HG02610 (cell line): ENCODE measurements at regions not wholly inside any gene's neighbourhood (a gene's known extent, or its start where the extent isn't known, plus 50 kb on each side); places are given as distances from the start of the nearest gene placed in this dataset.
"Not testable (repeated sequence)": the region's sequence is repeated elsewhere in the genome, so short reads cannot be mapped to it uniquely, and the experiment has no call there.

Experiments used
- ATAC-seq: cut with Tn5 transposase; IDR thresholded peaks from one replicate; pipeline ENCODE4 v1.9.1; 2021; ENCODE audit warnings: mild to moderate bottlenecking, moderate library complexity; ENCODE audit not compliant: unreplicated experiment

- ATAC-seq: no peak
These were observed 1307.5 kb upstream of the TENM4 start for GRCh38 chr11:80748207-80748925.

- ATAC-seq: no peak
These were observed 1305.5 kb upstream of the TENM4 start for GRCh38 chr11:80746300-80746699.

GRCh38 chr11:80745416-80745815, 1304.6 kb upstream of the TENM4 start:
- ATAC-seq: no peak

- no peak for ATAC-seq
These were observed 1293.0 kb upstream of the TENM4 start for GRCh38 chr11:80733790-80734189.

- ATAC-seq: no peak
These were observed 1292.5 kb upstream of the TENM4 start for GRCh38 chr11:80733361-80733760.

GRCh38 chr11:80727315-80727714, 1286.5 kb upstream of the TENM4 start:
- peak; percentile 87 for ATAC-seq

- ATAC-seq: no peak
These were observed 1285.4 kb upstream of the TENM4 start for GRCh38 chr11:80726236-80726635.

GRCh38 chr11:80724366-80724765, 1283.5 kb upstream of the TENM4 start:
- ATAC-seq: no peak

- ATAC-seq: no peak
These were observed 1281.8 kb upstream of the TENM4 start for GRCh38 chr11:80722629-80723028.

- ATAC-seq: no peak
These were observed 1279.5 kb upstream of the TENM4 start for GRCh38 chr11:80720295-80720694.

GRCh38 chr11:80719292-80719646, 1278.4 kb upstream of the TENM4 start:
- no peak for ATAC-seq

GRCh38 chr11:80718611-80719291, 1277.9 kb upstream of the TENM4 start:
- no peak for ATAC-seq

- no peak for ATAC-seq
These were observed 1261.4 kb upstream of the TENM4 start for GRCh38 chr11:80702264-80702663.

- ATAC-seq: no peak
These were observed 1259.6 kb upstream of the TENM4 start for GRCh38 chr11:80700386-80700785.

- ATAC-seq: not testable (repeated sequence)
These were observed 1258.8 kb upstream of the TENM4 start for GRCh38 chr11:80699406-80700177.

- ATAC-seq: no peak
These were observed 1257.8 kb upstream of the TENM4 start for GRCh38 chr11:80698637-80699036.

GRCh38 chr11:80694385-80694784, 1253.6 kb upstream of the TENM4 start:
- no peak for ATAC-seq

GRCh38 chr11:80687941-80688340, 1247.1 kb upstream of the TENM4 start:
- no peak for ATAC-seq

GRCh38 chr11:80686889-80687288, 1246.1 kb upstream of the TENM4 start:
- no peak for ATAC-seq

- no peak for ATAC-seq
These were observed 1232.7 kb upstream of the TENM4 start for GRCh38 chr11:80673566-80673965.

- no peak for ATAC-seq
These were observed 1228.8 kb upstream of the TENM4 start for GRCh38 chr11:80669620-80670019.

GRCh38 chr11:80668039-80668438, 1227.2 kb upstream of the TENM4 start:
- no peak for ATAC-seq
